ENCODE measurements at regions not wholly inside any gene's neighbourhood (a gene's known extent, or its start where the extent isn't known, plus 50 kb on each side); places are given as distances from the start of the nearest gene placed in this dataset.

DNA sequence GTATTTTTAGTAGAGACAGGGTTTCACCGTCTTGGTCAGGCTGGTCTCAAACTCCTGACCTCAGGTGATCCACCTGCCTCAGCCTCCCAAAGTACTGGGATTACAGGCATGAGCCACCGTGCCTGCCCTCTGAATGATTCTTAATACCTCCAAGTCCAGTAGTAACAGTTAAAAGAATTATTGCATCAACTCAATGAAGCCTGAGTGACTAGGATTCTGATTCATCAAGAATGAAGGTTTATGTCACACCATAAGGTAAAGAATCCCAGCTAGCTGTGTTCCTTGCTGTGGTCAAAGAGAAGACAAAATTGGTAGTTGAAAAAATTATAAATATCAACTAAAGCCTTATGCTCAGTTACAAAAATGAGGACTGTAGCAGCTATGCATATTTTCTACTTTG, 81.2 kb upstream of the ABCC4 start:
- H3K79me2 ChIP-seq (ENCODE audit: control insufficient read depth, insufficient read depth, low read length), result no peaks in the 10 kb centered on the region
- no peaks in the 10 kb centered on the region for H4K20me1 ChIP-seq (replicated peaks; ENCODE audit: control insufficient read depth, extremely low read depth, insufficient read depth, low read length)
- H3K27me3 ChIP-seq (ENCODE audit: control insufficient read depth in 2 of 2, insufficient read depth in 2 of 2, low read length in 2 of 2), result no peaks in the 10 kb centered on the region
- CTCF ChIA-PET, result interaction anchor here (0.8 to 11.6 kb wide), 7 partner anchors 14 to 1266 kb away, joined by 3 to 399 read pairs (median 21); partner anchors contain the start of gene ABCC4
- intact Hi-C loops (cut with micrococcal nuclease), result no loop called here
- H3K4me3 ChIP-seq (replicated peaks in 1 of 3; ENCODE audit: insufficient read depth in 1 of 3, low read depth in 1 of 3, low read length in 3 of 3), result no peak overlapping the region
- no peaks in the 10 kb centered on the region for H3K36me3 ChIP-seq (ENCODE audit: control insufficient read depth in 2 of 2, extremely low read depth in 1 of 2, insufficient read depth in 2 of 2, low read length in 2 of 2)
- no peak for TF ChIP-seq CTCF (IDR thresholded peaks at IDR 0.05; ENCODE audit: extremely low read depth in 1 of 2, insufficient read depth in 1 of 2, low read depth in 1 of 2, low read length in 2 of 2)
- no peak for TF ChIP-seq POLR2AphosphoS5 (IDR thresholded peaks at IDR 0.05; ENCODE audit: insufficient read depth, low read depth, low read length)
- no peak for TF ChIP-seq FOS (IDR thresholded peaks at IDR 0.05; ENCODE audit: borderline replicate concordance, insufficient read depth, low read length)
- TF ChIP-seq, protein P1, sequence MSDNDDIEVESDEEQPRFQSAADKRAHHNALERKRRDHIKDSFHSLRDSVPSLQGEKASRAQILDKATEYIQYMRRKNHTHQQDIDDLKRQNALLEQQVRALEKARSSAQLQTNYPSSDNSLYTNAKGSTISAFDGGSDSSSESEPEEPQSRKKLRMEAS (IDR thresholded peaks at IDR 0.05; ENCODE audit: insufficient read depth, insufficient read length), result no peak
- TF ChIP-seq POLR2A (IDR thresholded peaks at IDR 0.05; ENCODE audit: low read depth, low read length), result no peak
- TF ChIP-seq JUN (IDR thresholded peaks at IDR 0.05; ENCODE audit: borderline replicate concordance, insufficient read depth, insufficient read length, low read depth), result no peak
- no peak for TF ChIP-seq MYC (IDR thresholded peaks at IDR 0.05; ENCODE audit: low read depth, low read length)
- no peak for TF ChIP-seq GATA2 (IDR thresholded peaks at IDR 0.05; ENCODE audit: insufficient read depth, insufficient read length, low read depth, low read length)
- no peak for TF ChIP-seq EZH2 (IDR thresholded peaks at IDR 0.05; ENCODE audit: borderline replicate concordance, low read depth, low read length, severe bottlenecking)
- H2AFZ ChIP-seq (ENCODE audit: low read depth, low read length), result no peak overlapping the region
- DNase-seq (ENCODE audit: low read depth, low spot score) (no peak), FAIRE-seq (no peak)
- H3K9me1 ChIP-seq (replicated peaks; ENCODE audit: control insufficient read depth, extremely low read depth, insufficient read depth, low read length), result no peaks in the 10 kb centered on the region
- peaks cover 3% of the 10 kb centered on the region for H3K4me1 ChIP-seq (ENCODE audit: control insufficient read depth, extremely low read depth, insufficient read depth, low read length)
- no peaks in the 10 kb centered on the region for H3K9me3 ChIP-seq (replicated peaks; ENCODE audit: control insufficient read depth, insufficient read depth, low read length)
- no peak overlapping the region for H3K27ac ChIP-seq (ENCODE audit: insufficient read depth, low read depth, low read length)
- POLR2A ChIA-PET, result no interaction called here
- dilution Hi-C loops (cut with MboI; ENCODE audit: extremely low pct_ligation_motif_present, low sequenced_read_pairs), result no loop called here
- BruUV-seq (replicated peaks), result no TSS peak
- no peak overlapping the region for H3K4me2 ChIP-seq (ENCODE audit: insufficient read depth, low read length)
- no peak overlapping the region for H3K9ac ChIP-seq (replicated peaks; ENCODE audit: extremely low read depth, insufficient read depth, low read length)
